Gastroesophageal sphincter (tissue), 3 donors: ENCODE measurements at regions not wholly inside any gene's neighbourhood (a gene's known extent, or its start where the extent isn't known, plus 50 kb on each side); places are given as distances from the start of the nearest gene placed in this dataset.

Experiments
- POLR2A ChIP-seq, 2 donors: fragments of 450-650 bp; IDR thresholded peaks; one replicate each; pipeline ENCODE4 v1.6.1; 2017; ENCODE audit warnings: antibody characterized with exemption in 2 of 2, mild to moderate bottlenecking in 2 of 2, moderate library complexity in 1 of 2
- TF ChIP-seq, protein P1 (sequence below), 4 experiments: fragments of 200-600 bp in 2 of 4; fragments of 450-650 bp in 2 of 4; sonication (generic) in 1 of 4; IDR thresholded peaks; one replicate each; pipeline ENCODE4 v1.5.1; 2017 to 2019; ENCODE audit warnings: antibody characterized with exemption in 4 of 4, mild to moderate bottlenecking in 2 of 4, moderate library complexity in 2 of 4

DNA sequence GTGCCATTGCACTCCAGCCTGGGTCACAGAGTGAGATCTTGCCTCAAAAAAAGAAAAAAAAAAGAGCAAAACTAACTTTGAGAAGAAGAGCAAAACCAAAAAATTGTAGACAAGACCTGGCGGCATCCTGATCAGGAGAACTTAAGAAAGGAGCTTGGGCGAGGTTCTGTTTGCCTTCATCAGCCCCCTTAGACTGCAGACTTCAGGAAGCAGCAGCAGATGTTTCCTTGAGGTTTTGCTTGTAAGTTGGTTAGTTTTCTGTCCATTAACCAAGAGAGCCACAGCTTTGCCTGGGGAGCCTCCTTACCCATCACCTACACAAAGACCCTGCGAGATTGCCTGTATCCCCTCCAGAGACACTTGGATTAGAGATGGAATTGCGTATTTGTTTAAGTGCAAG is 189.0 kb downstream of the AACS start:
- TF ChIP-seq, protein P1, sequence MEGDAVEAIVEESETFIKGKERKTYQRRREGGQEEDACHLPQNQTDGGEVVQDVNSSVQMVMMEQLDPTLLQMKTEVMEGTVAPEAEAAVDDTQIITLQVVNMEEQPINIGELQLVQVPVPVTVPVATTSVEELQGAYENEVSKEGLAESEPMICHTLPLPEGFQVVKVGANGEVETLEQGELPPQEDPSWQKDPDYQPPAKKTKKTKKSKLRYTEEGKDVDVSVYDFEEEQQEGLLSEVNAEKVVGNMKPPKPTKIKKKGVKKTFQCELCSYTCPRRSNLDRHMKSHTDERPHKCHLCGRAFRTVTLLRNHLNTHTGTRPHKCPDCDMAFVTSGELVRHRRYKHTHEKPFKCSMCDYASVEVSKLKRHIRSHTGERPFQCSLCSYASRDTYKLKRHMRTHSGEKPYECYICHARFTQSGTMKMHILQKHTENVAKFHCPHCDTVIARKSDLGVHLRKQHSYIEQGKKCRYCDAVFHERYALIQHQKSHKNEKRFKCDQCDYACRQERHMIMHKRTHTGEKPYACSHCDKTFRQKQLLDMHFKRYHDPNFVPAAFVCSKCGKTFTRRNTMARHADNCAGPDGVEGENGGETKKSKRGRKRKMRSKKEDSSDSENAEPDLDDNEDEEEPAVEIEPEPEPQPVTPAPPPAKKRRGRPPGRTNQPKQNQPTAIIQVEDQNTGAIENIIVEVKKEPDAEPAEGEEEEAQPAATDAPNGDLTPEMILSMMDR (IDR thresholded peaks at IDR 0.05) = no peak
- no peak for TF ChIP-seq POLR2A (IDR thresholded peaks at IDR 0.05)
